NCI-H1417 (cell line): ENCODE measurements at regions not wholly inside any gene's neighbourhood (a gene's known extent, or its start where the extent isn't known, plus 50 kb on each side); places are given as distances from the start of the nearest gene placed in this dataset.
"Not testable (repeated sequence)": the region's sequence is repeated elsewhere in the genome, so short reads cannot be mapped to it uniquely, and the experiment has no call there.

ENCODE experiments used
- DNase-seq, 3 experiments: peaks; one replicate each; lab custom pipeline; 2025; lab: John Stamatoyannopoulos, UW

DNA sequence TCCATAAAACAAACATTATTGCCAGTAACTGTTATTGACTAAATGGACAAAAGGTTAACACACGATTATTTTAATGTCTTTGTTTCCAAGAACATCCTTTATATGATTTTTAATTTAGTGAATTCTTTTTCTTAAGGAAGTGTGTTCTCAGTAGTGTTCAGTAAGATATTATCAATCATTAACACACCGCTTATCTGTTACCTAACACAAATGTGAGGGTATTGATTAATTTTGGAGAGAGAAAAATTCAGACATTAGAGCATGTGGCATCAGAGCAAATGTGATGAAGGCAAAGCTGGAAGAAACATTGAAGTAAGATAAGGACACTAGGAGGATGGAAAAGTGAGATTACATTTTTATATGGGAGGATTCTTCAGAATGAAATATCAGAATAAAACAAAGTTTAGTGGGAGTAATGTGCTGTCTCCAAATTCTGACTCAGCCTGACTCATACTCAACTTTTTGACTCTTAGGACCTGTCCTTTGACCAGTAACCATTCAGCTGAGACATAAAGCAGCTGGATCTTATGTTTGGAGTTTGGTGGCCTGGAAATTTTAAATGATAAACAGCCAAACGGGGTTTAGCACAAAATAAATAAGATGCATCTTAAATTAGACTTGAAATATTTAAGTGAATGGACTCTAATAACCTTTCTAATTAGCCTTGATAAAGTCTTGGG, 348.6 kb downstream of the CD109 start:
- no peak for DNase-seq

DNA sequence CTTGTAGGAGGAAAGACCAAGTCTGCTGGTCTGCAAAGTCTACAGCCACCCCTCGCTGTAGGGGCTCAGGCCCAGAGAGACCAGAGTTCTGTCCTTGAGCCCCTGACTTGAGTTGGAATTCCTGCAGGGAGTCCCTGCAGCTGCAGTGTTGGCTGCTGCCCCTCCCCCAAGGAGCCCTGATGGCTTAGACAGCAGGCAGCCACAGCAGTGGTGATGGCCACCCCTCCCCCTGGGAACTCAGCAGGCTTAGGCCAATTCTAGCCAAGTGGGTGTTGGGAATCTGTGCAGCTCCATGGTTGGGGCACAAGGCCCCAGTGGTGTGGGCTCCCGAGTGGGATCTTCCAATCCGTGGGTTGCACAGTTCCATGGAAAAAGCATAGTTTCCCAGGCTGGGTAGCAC, 345.4 kb downstream of the CD109 start:
- DNase-seq: no peak

DNA sequence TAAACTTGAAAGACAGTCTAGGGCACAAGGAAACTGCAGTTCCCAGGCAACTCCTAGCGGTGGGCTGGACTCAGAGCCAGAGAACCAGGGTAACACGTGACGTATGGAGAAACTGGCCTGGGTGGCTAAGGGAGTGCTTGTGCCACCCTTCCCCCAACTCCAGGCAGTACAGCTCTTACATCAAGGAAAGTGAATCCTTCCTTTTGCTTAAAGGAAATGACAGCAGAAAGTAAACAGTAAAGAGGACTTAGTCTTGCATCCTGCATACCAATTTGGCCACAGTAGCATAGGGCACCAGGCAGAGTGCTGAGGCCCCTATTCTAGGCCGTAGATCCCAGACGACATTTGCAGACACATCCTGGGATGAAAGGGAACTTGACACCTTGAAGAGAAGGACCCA, 322.8 kb downstream of the CD109 start:
- DNase-seq: no peak

DNA sequence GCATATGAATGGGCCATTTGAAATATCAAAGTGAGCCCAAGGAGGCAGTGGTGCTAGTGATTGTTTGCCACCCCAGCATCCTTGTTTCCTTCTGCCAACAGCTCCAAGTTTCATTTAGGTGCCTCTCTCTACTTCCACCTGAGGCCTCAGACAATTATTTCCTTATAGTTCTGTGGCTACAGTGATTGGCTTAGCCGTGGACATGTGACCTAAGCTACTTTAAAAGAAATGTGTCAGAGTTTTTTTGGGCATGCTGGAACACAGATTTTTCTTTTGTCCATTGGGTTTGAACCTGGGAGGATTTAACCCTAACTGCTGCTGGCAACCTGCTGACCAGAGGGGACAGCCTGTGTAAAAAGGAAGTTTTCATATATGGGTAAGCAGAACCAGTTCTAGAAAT, 319.4 kb downstream of the CD109 start:
- DNase-seq: no peak

DNA sequence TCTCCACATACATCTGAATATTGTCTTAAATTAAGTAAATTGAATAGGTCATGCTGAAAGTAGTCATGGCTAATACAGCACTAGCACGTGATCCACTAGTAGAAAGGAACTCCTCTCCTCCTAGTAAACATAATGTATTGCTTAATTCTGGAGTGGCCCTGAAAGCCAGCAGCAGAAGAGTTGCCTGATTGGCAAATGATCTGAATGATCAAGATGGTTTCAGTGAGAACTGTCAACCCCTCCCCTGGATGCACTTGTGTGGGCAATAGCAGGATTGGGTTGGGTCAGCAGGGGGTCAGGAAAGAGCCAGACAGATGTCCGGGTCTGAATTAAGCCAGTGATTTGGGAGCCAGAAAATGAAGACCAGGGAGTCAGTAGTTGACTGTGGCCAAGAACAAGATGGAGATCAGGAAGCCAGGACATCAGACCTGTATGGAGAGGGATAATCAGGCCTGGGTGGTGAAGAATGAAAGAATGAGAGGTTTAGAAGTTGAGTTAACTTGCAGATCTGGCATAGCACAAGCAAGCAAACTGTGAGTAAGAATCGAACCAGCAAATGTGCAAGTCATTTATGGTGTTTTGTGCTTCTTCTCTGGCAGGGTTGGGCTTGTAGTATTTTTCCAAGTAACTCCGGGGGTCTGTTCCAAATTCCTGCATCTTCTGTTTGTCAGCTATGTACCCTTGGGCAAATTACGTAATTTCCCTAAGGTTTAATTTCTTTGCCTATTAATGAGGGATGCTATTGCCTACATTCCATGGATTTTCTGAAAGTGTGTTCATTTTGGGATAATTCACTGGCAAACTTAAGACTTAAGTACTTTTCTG, 304.9 kb downstream of the CD109 start:
- DNase-seq: no peak

DNA sequence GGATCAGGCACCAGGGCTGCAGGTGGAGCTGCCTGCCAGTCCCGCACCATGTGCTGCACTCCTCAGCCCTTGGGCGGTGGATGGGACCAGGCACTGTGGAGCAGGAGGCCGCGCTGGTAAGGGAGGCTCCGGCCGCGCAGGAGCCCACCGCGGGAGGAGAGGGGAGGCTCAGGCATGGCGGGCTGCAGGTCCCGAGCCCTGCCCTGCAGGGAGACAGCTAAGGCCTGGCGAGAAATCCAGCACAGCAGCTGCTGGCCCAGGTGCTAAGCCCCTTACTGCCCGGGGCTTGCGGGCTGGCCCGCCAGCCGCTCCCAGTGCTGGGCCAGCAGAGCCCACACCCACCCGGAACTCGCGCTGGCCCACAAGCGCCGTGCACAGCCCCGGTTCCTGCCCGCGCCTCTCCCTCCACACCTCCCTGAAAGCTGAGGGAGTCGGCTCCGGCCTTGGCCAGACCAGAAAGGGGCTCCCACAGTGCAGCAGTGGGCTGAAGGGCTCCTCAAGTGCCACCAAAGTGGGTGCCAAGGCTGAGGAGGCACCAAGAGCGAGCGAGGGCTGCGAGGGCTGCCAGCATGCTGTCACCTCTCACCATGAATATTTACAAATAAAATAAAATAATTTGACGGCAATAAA, 294.7 kb downstream of the CD109 start:
- DNase-seq: not testable (repeated sequence)

GRCh38 chr6:73989428-73989827, 293.4 kb downstream of the CD109 start:
- DNase-seq: no peak

DNA sequence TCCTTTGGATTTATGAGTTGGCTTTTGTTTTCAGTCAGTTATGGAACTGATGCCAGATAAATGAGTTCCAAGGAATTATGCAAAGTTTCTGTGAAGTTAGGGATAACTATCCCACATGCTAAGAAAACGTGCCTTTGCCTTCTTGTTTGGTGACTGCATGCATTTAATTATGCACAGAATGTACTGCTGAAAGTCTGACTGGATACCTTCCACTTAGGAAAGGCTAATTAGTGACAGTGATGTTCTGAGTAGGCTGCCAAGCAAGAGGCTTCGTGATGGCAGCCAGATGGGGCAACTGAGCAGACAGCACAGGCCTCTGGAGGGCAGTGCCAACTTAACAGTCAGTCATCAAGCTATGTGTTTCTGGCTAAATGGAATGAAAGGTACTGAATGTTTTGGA, 289.9 kb downstream of the CD109 start:
- no peak for DNase-seq

DNA sequence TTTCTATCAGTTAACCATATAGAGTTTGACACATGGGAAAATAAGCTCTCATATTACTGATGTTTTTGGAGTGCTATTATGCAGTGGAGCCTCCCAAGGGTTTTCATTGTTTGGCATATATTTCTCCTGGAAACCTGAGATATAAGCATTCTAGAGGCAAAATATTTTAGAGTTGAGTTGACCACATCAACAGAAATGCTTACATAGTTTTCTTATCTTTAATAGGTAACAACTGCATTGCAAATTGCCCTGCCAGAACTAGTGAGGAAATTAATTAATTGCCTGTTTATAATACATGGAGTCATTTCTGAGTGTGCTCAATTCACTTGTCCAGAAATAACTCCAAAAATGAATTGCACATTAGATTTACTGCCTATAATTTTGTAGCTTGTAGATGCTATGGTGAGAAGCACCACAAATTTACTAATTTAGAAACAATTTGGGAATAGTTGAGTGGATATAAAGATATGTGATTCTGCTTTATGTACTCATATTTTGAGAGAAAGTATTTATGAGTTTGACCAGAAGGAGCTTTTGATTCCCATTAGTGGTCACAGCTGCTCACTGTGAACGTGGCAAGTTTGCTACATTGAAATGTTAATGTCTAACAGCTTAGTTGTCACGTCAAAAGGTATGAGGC, 288.7 kb downstream of the CD109 start:
- DNase-seq: no peak

GRCh38 chr6:73983367-73983766, 287.4 kb downstream of the CD109 start:
- no peak for DNase-seq

DNA sequence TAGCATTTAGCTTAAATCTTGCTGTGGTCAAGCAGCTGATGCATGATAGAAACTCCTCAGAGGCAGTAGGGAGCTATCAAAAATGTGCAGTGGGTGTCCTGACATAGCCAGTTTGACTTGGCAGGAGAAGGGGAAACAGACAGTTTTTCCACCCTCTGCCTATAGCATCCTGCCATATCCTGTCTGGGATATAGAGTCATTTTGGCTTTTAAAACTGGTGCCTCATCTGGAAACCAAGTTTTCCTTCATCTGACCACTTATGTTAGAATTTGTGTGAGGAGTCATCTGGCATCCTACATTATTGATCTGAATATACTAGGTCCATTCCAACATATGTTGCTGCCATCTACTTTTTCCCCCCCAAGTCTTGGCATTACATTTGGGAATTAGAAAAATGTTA, 284.1 kb downstream of the CD109 start:
- DNase-seq: no peak

DNA sequence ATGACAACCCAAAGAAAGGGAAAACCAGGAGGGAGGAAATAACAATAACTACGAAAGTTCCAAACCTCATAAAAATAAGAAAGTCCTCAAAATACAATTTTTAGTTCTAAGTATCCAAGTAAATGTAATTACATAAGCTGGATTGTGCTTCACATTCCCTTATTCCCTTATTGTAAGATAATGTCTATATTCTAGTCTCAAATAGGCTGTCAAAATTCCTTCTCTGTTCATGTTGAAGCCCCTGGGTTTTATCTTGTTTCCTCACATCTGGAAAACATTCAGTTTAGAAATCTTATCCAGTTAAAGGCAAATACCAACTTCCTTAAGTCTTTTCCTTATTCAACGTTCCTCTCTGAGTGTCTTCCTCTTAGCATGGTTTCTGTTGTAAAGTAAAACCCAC, 282.3 kb downstream of the CD109 start:
- DNase-seq: no peak

DNA sequence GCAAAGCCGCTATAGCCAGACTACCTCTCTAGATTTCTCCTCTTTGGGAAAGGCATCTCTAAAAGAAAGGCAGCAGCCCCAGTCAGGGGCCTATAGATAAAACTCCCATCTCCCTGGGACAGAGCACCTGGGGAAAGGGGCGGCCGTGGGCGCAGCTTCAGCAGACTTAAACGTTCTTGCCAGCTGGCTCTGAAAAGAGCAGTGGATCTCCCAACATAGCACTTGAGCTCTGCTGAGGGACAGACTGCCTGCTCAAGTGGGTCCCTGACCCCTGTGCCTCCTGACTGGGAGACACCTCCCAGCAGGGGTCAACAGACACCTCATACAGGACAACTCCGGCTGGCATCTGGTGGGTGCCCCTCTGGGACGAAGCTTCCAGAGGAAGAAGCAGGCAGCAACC, 276.5 kb downstream of the CD109 start:
- not testable (repeated sequence) for DNase-seq

- peak; percentile 7 to 64 (median 52) for DNase-seq
Measured at GRCh38 chr6:73969971-73970970, 274.3 kb downstream of the CD109 start.

GRCh38 chr6:73968221-73968757, 272.3 kb downstream of the CD109 start:
- no peak for DNase-seq

DNA sequence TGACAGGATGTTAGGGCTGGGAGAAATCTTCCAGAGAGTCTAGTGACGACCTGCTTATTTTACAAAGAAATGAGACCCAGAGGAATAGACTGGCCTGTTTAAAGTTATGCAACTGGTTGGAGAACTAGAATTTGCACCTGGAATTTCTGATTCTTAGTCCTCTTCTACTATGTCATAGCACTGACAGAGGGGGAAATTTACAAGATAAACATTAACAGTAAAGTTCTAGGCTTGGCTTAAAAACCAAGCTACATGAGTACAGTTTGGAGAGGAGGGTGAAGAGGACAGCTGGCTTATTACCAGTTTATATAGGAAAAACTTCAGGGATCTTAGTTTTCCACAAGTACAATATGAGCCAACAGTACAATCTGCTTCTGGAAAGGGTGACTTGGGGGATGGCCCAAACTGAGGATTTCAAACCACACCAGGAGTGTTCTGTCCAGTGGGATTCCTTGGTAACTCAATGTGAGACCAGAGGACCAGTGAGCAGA, 269.6 kb downstream of the CD109 start:
- DNase-seq: no peak

GRCh38 chr6:73964241-73964854, 268.3 kb downstream of the CD109 start:
- DNase-seq: no peak

- DNase-seq: no peak
Measured at GRCh38 chr6:73962884-73963283, 266.9 kb downstream of the CD109 start.

DNA sequence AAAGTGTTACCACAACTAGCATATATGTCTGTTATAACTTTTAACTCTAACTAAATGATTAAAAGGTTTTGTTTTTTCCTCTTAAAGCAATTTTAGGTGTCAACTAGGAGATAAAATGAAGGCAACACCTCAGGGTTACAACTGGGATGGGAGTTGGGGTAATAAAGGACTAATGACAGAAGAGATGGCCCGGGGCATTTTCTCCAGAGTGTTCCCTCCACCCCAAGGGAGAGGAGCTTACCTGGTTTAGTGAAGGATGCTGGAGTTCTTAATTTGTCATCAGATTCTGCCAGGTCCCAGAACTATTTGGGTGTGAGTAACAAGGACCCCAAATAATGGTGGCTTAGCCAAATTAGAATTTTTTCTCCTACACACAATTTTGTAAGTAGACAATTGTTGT, 260.3 kb downstream of the CD109 start:
- DNase-seq: no peak

GRCh38 chr6:73955800-73956199, 259.8 kb downstream of the CD109 start:
- DNase-seq: no peak
